Tibial artery (tissue), 4 donors: ENCODE measurements at regions not wholly inside any gene's neighbourhood (a gene's known extent, or its start where the extent isn't known, plus 50 kb on each side); places are given as distances from the start of the nearest gene placed in this dataset.

Source experiments
- DNase-seq, 2 donors: peaks; one replicate each; pipeline ENCODE4 v3.0.0-alpha.2; 2019
- H3K27ac ChIP-seq, 2 donors: fragments of 200-600 bp; sonication (generic) in 1 of 2; 1 replicate in 1 of 2; 2 replicates in 1 of 2; pipeline ENCODE4 v1.5.1; 2018 to 2019; ENCODE audit warnings: mild to moderate bottlenecking in 1 of 2
- H3K27me3 ChIP-seq, 2 donors: fragments of 200-600 bp; sonication (generic) in 1 of 2; one replicate each; pipeline versions ENCODE4 v1.5.1 to v1.6.0; 2016 to 2019
- H3K36me3 ChIP-seq, 3 donors: fragments of 200-600 bp; sonication (generic) in 2 of 3; one replicate each; pipeline ENCODE4 v1.5.1; 2016 to 2019; ENCODE audit warnings: mild to moderate bottlenecking in 2 of 3
- H3K4me1 ChIP-seq, 4 donors: fragments of 200-600 bp; sonication (generic) in 2 of 4; 1 replicate in 3 of 4; 2 replicates in 1 of 4; pipeline ENCODE4 v1.5.1; 2016 to 2019
- H3K4me3 ChIP-seq, 2 donors: fragments of 200-600 bp; sonication (generic) in 1 of 2; 1 replicate in 1 of 2; 2 replicates in 1 of 2; pipeline ENCODE4 v1.5.1; 2018 to 2019; ENCODE audit warnings: mild to moderate bottlenecking in 2 of 2
- H3K9me3 ChIP-seq, 3 donors: fragments of 200-600 bp; sonication (generic) in 1 of 3; one replicate each; pipeline ENCODE4 v1.5.1; 2016 to 2019
- CTCF ChIP-seq, 2 experiments: fragments of 200-600 bp in 1 of 2; fragments of 450-650 bp in 1 of 2; IDR thresholded peaks; one replicate each; pipeline ENCODE4 v1.5.1; 2017 to 2019; ENCODE audit warnings: antibody characterized with exemption in 2 of 2, mild to moderate bottlenecking in 1 of 2, moderate library complexity in 1 of 2
- intact Hi-C: fragments of 100-400 bp; cut with DNase I; formaldehyde crosslinking; loops from one replicate; pipeline ENCODE4 v1.15.0; 2023; ENCODE audit warnings: low total_unique reads

GRCh38 chr6:139891471-139891870 is 517.0 kb upstream of the CITED2 start:
- intact Hi-C loops, result no loop called here
- Histone ChIP-seq H3K27ac (no peak overlapping the region), H3K4me3 (no peak overlapping the region), H3K36me3 (no peaks in the 10 kb centered on the region), H3K4me1 (no peaks in the 10 kb centered on the region), H3K27me3 (no peaks in the 10 kb centered on the region), H3K9me3 (no peaks in the 10 kb centered on the region)
- no peak for TF ChIP-seq CTCF (IDR thresholded peaks at IDR 0.05)
- DNase-seq, result no peak

GRCh38 chr6:139888681-139889122 is 514.3 kb upstream of the CITED2 start:
- no peak overlapping the region for H3K27ac ChIP-seq
- TF ChIP-seq CTCF (IDR thresholded peaks at IDR 0.05), result no peak
- no peaks in the 10 kb centered on the region for H3K9me3 ChIP-seq
- no peaks in the 10 kb centered on the region for H3K36me3 ChIP-seq
- H3K4me1 ChIP-seq, result no peaks in the 10 kb centered on the region
- no peaks in the 10 kb centered on the region for H3K27me3 ChIP-seq
- no peak for DNase-seq
- intact Hi-C loops, result loop anchor here (10.0 kb wide), 1 partner anchor 514 kb away; the partner anchor contains the start of gene CITED2
- no peak overlapping the region for H3K4me3 ChIP-seq

GRCh38 chr6:139887275-139887674 is 512.8 kb upstream of the CITED2 start:
- no peak for TF ChIP-seq CTCF (IDR thresholded peaks at IDR 0.05)
- no peaks in the 10 kb centered on the region for H3K9me3 ChIP-seq
- H3K4me3 ChIP-seq, result no peak overlapping the region
- intact Hi-C loops, result loop anchor here (10.0 kb wide), 1 partner anchor 512 kb away; the partner anchor contains the start of gene CITED2
- H3K27ac ChIP-seq, result no peak overlapping the region
- H3K27me3 ChIP-seq, result no peaks in the 10 kb centered on the region
- no peak for DNase-seq
- peaks cover 0 to 13% (median 11%) of the 10 kb centered on the region in 4 donors for H3K4me1 ChIP-seq
- H3K36me3 ChIP-seq, result no peaks in the 10 kb centered on the region

DNA sequence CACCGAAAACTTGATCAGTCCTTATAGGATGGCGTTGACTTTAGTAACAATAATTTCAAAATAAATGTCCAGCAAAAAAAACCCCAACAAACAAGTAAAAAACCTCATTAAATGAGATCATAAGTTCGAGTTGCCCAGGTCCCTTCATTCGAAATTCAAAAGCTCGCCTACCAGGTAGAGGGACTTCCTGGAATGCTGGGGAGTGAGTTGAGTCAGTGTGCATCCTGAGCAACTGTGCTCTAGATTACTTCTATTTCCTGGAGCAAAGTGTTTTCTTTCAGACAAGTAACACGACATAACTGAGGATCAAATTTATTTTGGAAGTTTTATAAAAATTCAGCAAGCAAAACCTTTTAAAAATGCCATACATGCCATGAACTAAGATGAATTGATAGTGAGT is 511.9 kb upstream of the CITED2 start:
- Histone ChIP-seq H3K27ac (no peak overlapping the region), H3K27me3 (no peaks in the 10 kb centered on the region), H3K4me3 (no peak overlapping the region), H3K36me3 (no peaks in the 10 kb centered on the region), H3K4me1 (peaks cover 0 to 19% (median 17%) of the 10 kb centered on the region in 4 donors), H3K9me3 (no peaks in the 10 kb centered on the region)
- DNase-seq, result no peak
- intact Hi-C loops, result loop anchor here (10.0 kb wide), 1 partner anchor 512 kb away; the partner anchor contains the start of gene CITED2
- no peak for TF ChIP-seq CTCF (IDR thresholded peaks at IDR 0.05)

- Histone ChIP-seq H3K9me3 (no peaks in the 10 kb centered on the region), H3K4me3 (no peak overlapping the region), H3K27me3 (no peaks in the 10 kb centered on the region), H3K4me1 (peaks cover 0 to 19% (median 17%) of the 10 kb centered on the region in 4 donors), H3K36me3 (no peaks in the 10 kb centered on the region), H3K27ac (no peak overlapping the region)
- intact Hi-C loops, result loop anchor here (10.0 kb wide), 1 partner anchor 511 kb away; the partner anchor contains the start of gene CITED2
- TF ChIP-seq CTCF (IDR thresholded peaks at IDR 0.05), result no peak
- no peak for DNase-seq
These were observed 511.5 kb upstream of the CITED2 start for GRCh38 chr6:139885909-139886308.
